ENCODE measurements at regions not wholly inside any gene's neighbourhood (a gene's known extent, or its start where the extent isn't known, plus 50 kb on each side); places are given as distances from the start of the nearest gene placed in this dataset.

DNA sequence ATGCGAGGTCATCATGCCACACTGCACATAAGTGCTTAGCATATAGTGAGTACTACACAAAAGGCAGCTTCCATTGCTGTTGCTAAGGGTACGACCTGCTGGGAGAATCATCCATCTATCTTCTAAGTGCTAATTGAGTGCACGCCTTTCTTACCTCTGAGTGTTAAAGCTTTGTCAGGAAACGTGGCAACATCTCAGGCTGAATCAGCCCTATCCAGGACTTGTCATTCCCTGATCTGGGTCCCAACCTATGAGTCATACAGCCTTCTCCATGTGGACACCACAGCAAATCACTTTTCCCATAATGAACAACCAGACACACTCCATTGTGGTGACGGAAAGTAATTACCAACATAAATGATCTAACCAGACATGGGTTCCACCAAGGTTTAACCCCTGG lies 201.1 kb upstream of the MAF start:
- Mint-ChIP-seq H3K4me3 (no peak overlapping the region), H3K27ac (no peak overlapping the region), H3K9me3 (ENCODE audit: insufficient read depth) (no peaks in the 10 kb centered on the region), H3K4me1 (no peaks in the 10 kb centered on the region), H3K27me3 (peaks cover 8% of the 10 kb centered on the region)
- Histone ChIP-seq H3K9ac (ENCODE audit: low read length) (no peak overlapping the region), H3K79me2 (ENCODE audit: control insufficient read depth, insufficient read depth, low read length) (no peaks in the 10 kb centered on the region), H4K20me1 (ENCODE audit: control insufficient read depth, insufficient read depth, low read length, poor library complexity, severe bottlenecking) (no peaks in the 10 kb centered on the region), H3K4me3 (ENCODE audit: control extremely low read depth in 1 of 5, extremely low read depth in 1 of 5, insufficient read depth in 1 of 5, low read depth in 2 of 5, low read length in 4 of 5) (no peak overlapping the region), H3K27ac (ENCODE audit: low read length in 2 of 2) (no peak overlapping the region), H3K4me2 (replicated peaks; ENCODE audit: low read depth, low read length, poor library complexity, severe bottlenecking) (no peak overlapping the region), H3K9me3 (ENCODE audit: control extremely low read depth in 1 of 3, control insufficient read depth in 2 of 3, insufficient read depth in 1 of 3, low read length in 2 of 3) (peaks cover 0 to 2% (median 0%) of the 10 kb centered on the region in 3 donors), H3K4me1 (ENCODE audit: control insufficient read depth in 2 of 2, insufficient read depth in 2 of 2, low read length in 2 of 2) (no peaks in the 10 kb centered on the region), H2AFZ (ENCODE audit: insufficient read depth, low read depth, low read length, poor library complexity, severe bottlenecking) (no peak overlapping the region), H3K27me3 (replicated peaks in 1 of 4; ENCODE audit: control extremely low read depth in 1 of 4, control insufficient read depth in 3 of 4, insufficient read depth in 4 of 4, low read length in 3 of 4) (no peaks in the 10 kb centered on the region), H3K36me3 (replicated peaks in 1 of 2; ENCODE audit: control extremely low read depth in 1 of 2, control insufficient read depth in 1 of 2, extremely low read depth in 1 of 2, insufficient read depth in 2 of 2, low read length in 1 of 2) (no peaks in the 10 kb centered on the region)
- TF ChIP-seq EZH2 (IDR thresholded peaks at IDR 0.05; ENCODE audit: borderline replicate concordance, insufficient read depth, low read depth, low read length, poor library complexity, severe bottlenecking), result no peak
- TF ChIP-seq, protein P1, sequence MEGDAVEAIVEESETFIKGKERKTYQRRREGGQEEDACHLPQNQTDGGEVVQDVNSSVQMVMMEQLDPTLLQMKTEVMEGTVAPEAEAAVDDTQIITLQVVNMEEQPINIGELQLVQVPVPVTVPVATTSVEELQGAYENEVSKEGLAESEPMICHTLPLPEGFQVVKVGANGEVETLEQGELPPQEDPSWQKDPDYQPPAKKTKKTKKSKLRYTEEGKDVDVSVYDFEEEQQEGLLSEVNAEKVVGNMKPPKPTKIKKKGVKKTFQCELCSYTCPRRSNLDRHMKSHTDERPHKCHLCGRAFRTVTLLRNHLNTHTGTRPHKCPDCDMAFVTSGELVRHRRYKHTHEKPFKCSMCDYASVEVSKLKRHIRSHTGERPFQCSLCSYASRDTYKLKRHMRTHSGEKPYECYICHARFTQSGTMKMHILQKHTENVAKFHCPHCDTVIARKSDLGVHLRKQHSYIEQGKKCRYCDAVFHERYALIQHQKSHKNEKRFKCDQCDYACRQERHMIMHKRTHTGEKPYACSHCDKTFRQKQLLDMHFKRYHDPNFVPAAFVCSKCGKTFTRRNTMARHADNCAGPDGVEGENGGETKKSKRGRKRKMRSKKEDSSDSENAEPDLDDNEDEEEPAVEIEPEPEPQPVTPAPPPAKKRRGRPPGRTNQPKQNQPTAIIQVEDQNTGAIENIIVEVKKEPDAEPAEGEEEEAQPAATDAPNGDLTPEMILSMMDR (IDR thresholded peaks at IDR 0.05), result no peak
- ChIA-PET POLR2A (no interaction called here), CTCF (no interaction called here)
- 94% methylated on average over 4 of the region's 5 CpGs for WGBS (ENCODE audit: insufficient coverage)
- intact Hi-C loops (cut with micrococcal nuclease), result no loop called here
- no peak for DNase-seq
- no peak for ATAC-seq (ENCODE audit: low read depth)

DNA sequence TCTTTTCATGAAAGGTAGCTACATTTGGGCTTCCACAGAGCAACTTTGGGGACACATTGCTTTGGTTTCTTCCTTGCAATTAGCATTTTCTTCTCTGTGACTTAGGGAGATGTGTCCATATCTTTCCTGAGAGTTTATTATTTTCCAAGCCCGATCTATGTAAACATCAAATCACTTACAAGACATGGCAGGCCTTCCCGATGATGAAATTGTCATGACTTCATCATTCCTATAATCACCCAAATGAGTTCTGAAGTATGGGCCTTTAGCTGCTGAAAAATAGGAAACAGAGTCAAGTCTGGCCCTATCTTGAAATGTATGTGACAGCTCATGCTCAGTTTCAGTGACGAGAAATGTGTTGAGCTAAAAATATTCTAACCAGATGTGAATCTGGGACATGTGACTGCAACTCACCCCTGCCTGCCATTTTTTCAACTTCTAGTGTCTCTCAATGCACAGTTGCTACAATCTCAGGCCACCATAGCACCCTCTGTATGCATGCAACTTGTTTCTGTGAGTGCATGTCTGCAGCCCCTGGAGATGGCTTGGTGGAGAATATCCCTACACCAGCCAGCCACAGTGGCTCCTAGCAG lies 199.6 kb upstream of the MAF start:
- H3K4me3 ChIP-seq (ENCODE audit: control extremely low read depth in 1 of 5, extremely low read depth in 1 of 5, insufficient read depth in 1 of 5, low read depth in 2 of 5, low read length in 4 of 5), result no peak overlapping the region
- no peak for ATAC-seq (ENCODE audit: low read depth)
- peaks cover 0 to 2% (median 0%) of the 10 kb centered on the region in 3 donors for H3K9me3 ChIP-seq (ENCODE audit: control extremely low read depth in 1 of 3, control insufficient read depth in 2 of 3, insufficient read depth in 1 of 3, low read length in 2 of 3)
- Mint-ChIP-seq H3K27ac (no peak overlapping the region), H3K27me3 (peaks cover 4% of the 10 kb centered on the region), H3K4me3 (no peak overlapping the region), H3K4me1 (no peaks in the 10 kb centered on the region), H3K9me3 (ENCODE audit: insufficient read depth) (no peaks in the 10 kb centered on the region)
- no peak overlapping the region for H3K27ac ChIP-seq (ENCODE audit: low read length in 2 of 2)
- no peaks in the 10 kb centered on the region for H3K36me3 ChIP-seq (replicated peaks in 1 of 2; ENCODE audit: control extremely low read depth in 1 of 2, control insufficient read depth in 1 of 2, extremely low read depth in 1 of 2, insufficient read depth in 2 of 2, low read length in 1 of 2)
- ChIA-PET POLR2A (no interaction called here), CTCF (no interaction called here)
- H3K79me2 ChIP-seq (ENCODE audit: control insufficient read depth, insufficient read depth, low read length), result no peaks in the 10 kb centered on the region
- H2AFZ ChIP-seq (ENCODE audit: insufficient read depth, low read depth, low read length, poor library complexity, severe bottlenecking), result no peak overlapping the region
- no peaks in the 10 kb centered on the region for H3K27me3 ChIP-seq (replicated peaks in 1 of 4; ENCODE audit: control extremely low read depth in 1 of 4, control insufficient read depth in 3 of 4, insufficient read depth in 4 of 4, low read length in 3 of 4)
- no peaks in the 10 kb centered on the region for H3K4me1 ChIP-seq (ENCODE audit: control insufficient read depth in 2 of 2, insufficient read depth in 2 of 2, low read length in 2 of 2)
- DNase-seq, result no peak
- intact Hi-C loops (cut with micrococcal nuclease), result no loop called here
- TF ChIP-seq, protein P1 (IDR thresholded peaks at IDR 0.05), result no peak
- no peak for TF ChIP-seq EZH2 (IDR thresholded peaks at IDR 0.05; ENCODE audit: borderline replicate concordance, insufficient read depth, low read depth, low read length, poor library complexity, severe bottlenecking)
- WGBS (ENCODE audit: insufficient coverage), result no CpG with 5 or more reads among the region's 3 CpGs
- no peak overlapping the region for H3K9ac ChIP-seq (ENCODE audit: low read length)
- no peak overlapping the region for H3K4me2 ChIP-seq (replicated peaks; ENCODE audit: low read depth, low read length, poor library complexity, severe bottlenecking)
- no peaks in the 10 kb centered on the region for H4K20me1 ChIP-seq (ENCODE audit: control insufficient read depth, insufficient read depth, low read length, poor library complexity, severe bottlenecking)
